IMR-90 (cell line): ENCODE measurements at regions not wholly inside any gene's neighbourhood (a gene's known extent, or its start where the extent isn't known, plus 50 kb on each side); places are given as distances from the start of the nearest gene placed in this dataset.

ENCODE experiments used
- ATAC-seq: fragments of 200-7000 bp; cut with Tn5 transposase; 2 replicates; pipeline ENCODE4 v1.9.1; 2020; ENCODE audit warnings: low read depth, mild to moderate bottlenecking, moderate library complexity
- BruUV-seq: library from RNA; stranded (reverse); fragments of 400-500 nt; replicated peaks from 2 replicates; lab custom pipeline; 2021; lab: Mats Ljungman, UMichigan
- CTCF ChIA-PET: fragments of 300-600 bp; formaldehyde crosslinking; extraction: SDS; loops from one replicate; lab custom pipeline; 2021; ENCODE audit warnings: antibody characterized with exemption; lab: Yijun Ruan, JAX
- POLR2A ChIA-PET: fragments of 300-600 bp; sonication (Branson Sonifier 250); formaldehyde crosslinking; loops from one replicate; lab custom pipeline; 2022; ENCODE audit warnings: antibody characterized with exemption; ENCODE audit not compliant: unreplicated experiment; lab: Charles Lee
- DNase-seq: peaks from one replicate; pipeline ENCODE4 v3.0.0; 2013
- H2AFZ ChIP-seq: replicated peaks from 2 replicates; pipeline ENCODE3; 2013; ENCODE audit warnings: low read length, mild to moderate bottlenecking; ENCODE audit not compliant: poor library complexity
- H2AK5ac ChIP-seq: 2 replicates; pipeline ENCODE4 v1.6.1; 2013; ENCODE audit warnings: low read depth, low read length, inconsistent platforms
- H2AK9ac ChIP-seq: replicated peaks from 2 replicates; pipeline ENCODE3; 2013; ENCODE audit warnings: mild to moderate bottlenecking, low read depth, low read length, moderate library complexity; ENCODE audit not compliant: poor library complexity
- H2BK120ac ChIP-seq: 2 replicates; pipeline ENCODE4 v1.6.1; 2013; ENCODE audit warnings: low read depth, low read length, inconsistent platforms
- H2BK15ac ChIP-seq: 3 replicates; pipeline ENCODE4 v1.6.1; 2013; ENCODE audit warnings: low read depth, low read length, inconsistent platforms
- H2BK20ac ChIP-seq: 2 replicates; pipeline ENCODE4 v1.6.1; 2013; ENCODE audit warnings: low read depth, mild to moderate bottlenecking, inconsistent platforms, low read length, moderate library complexity
- H2BK5ac ChIP-seq: 2 replicates; pipeline ENCODE4 v1.6.1; 2013; ENCODE audit warnings: mild to moderate bottlenecking, low read depth, low read length, inconsistent platforms; ENCODE audit not compliant: poor library complexity, severe bottlenecking
- H3K14ac ChIP-seq: replicated peaks from 2 replicates; pipeline ENCODE4 v1.6.1; 2013; ENCODE audit warnings: low read depth, low read length, inconsistent platforms
- H3K18ac ChIP-seq: 2 replicates; pipeline ENCODE4 v1.6.1; 2013; ENCODE audit warnings: low read depth, low read length, control low read depth
- H3K23ac ChIP-seq: 2 replicates; pipeline ENCODE4 v1.6.1; 2013; ENCODE audit warnings: low read depth, low read length, inconsistent platforms
- H3K27ac ChIP-seq: 2 replicates; pipeline ENCODE4 v1.5.1; 2013; ENCODE audit warnings: mild to moderate bottlenecking, control low read depth, low read length; ENCODE audit not compliant: insufficient read depth
- H3K27me3 ChIP-seq: 2 replicates; pipeline ENCODE4 v1.6.1; 2013; ENCODE audit warnings: low read length; ENCODE audit not compliant: control insufficient read depth, insufficient read depth
- H3K36me3 ChIP-seq: 2 replicates; pipeline ENCODE4 v1.6.1; 2013; ENCODE audit warnings: low read length, mixed read lengths; ENCODE audit not compliant: control insufficient read depth, insufficient read depth
- H3K4ac ChIP-seq: 2 replicates; pipeline ENCODE4 v1.6.1; 2013; ENCODE audit warnings: low read depth, low read length, inconsistent platforms
- H3K4me1 ChIP-seq: 2 replicates; pipeline ENCODE4 v1.6.1; 2013; ENCODE audit warnings: low read length, mixed read lengths; ENCODE audit not compliant: control insufficient read depth, insufficient read depth
- H3K4me2 ChIP-seq: 2 replicates; pipeline ENCODE4 v1.6.1; 2013; ENCODE audit warnings: low read depth, mild to moderate bottlenecking, control low read depth, low read length, moderate library complexity
- H3K4me3 ChIP-seq: 2 replicates; pipeline ENCODE4 v1.5.1; 2013; ENCODE audit warnings: low read depth, mild to moderate bottlenecking, control low read depth, low read length, moderate library complexity; ENCODE audit not compliant: insufficient read depth
- H3K56ac ChIP-seq: 2 replicates; pipeline ENCODE4 v1.6.1; 2013; ENCODE audit warnings: low read length, inconsistent platforms; ENCODE audit not compliant: insufficient read depth; ENCODE audit errors: extremely low read depth
- H3K79me1 ChIP-seq, 2 experiments: 2 replicates each; pipeline ENCODE4 v1.6.1; 2013; ENCODE audit warnings: low read length in 2 of 2, inconsistent platforms in 1 of 2, low read depth in 1 of 2
- H3K9ac ChIP-seq: 2 replicates; pipeline ENCODE4 v1.6.1; 2013; ENCODE audit warnings: low read depth, low read length, control low read depth
- H3K9me1 ChIP-seq: 2 replicates; pipeline ENCODE4 v1.6.1; 2013; ENCODE audit warnings: low read length, inconsistent platforms; ENCODE audit not compliant: insufficient read depth
- H3K9me3 ChIP-seq: 2 replicates; pipeline ENCODE4 v1.6.1; 2013; ENCODE audit warnings: low read length; ENCODE audit not compliant: control insufficient read depth, insufficient read depth
- H4K20me1 ChIP-seq: 2 replicates; pipeline ENCODE4 v1.6.1; 2013; ENCODE audit warnings: low read length, inconsistent platforms; ENCODE audit not compliant: insufficient read depth
- H4K5ac ChIP-seq: 2 replicates; pipeline ENCODE4 v1.6.1; 2013; ENCODE audit warnings: mild to moderate bottlenecking, low read depth, low read length, control low read depth
- H4K8ac ChIP-seq, 2 experiments: 2 replicates each; pipeline ENCODE4 v1.6.1; 2013; ENCODE audit warnings: low read depth in 2 of 2, low read length in 2 of 2, control low read depth in 1 of 2, inconsistent platforms in 1 of 2
- H4K91ac ChIP-seq: 2 replicates; pipeline ENCODE4 v1.6.1; 2013; ENCODE audit warnings: low read depth, low read length, inconsistent platforms; ENCODE audit not compliant: insufficient read depth
- MXI1 ChIP-seq: IDR thresholded peaks from 2 replicates; pipeline ENCODE4 v1.6.1; 2012; ENCODE audit warnings: low read depth, mild to moderate bottlenecking, low read length, moderate library complexity, borderline replicate concordance
- POLR2A ChIP-seq: IDR thresholded peaks from 2 replicates; pipeline ENCODE4 v1.6.1; 2012; ENCODE audit warnings: mild to moderate bottlenecking, low read depth, low read length
- RAD21 ChIP-seq: IDR thresholded peaks from 2 replicates; pipeline ENCODE4 v1.6.1; 2012; ENCODE audit warnings: low read length, improper control_type of control experiment
- WGBS, 2 experiments: methylation state at CpG; one replicate each; pipeline versions ENCODE4 v1.1.5 to v1.1.7; 2013; ENCODE audit warnings: missing lambda C conversion rate in 2 of 2; ENCODE audit not compliant: insufficient read length in 1 of 2; ENCODE audit errors: extremely low coverage in 2 of 2; 5-methylcytosine and 5-hydroxymethylcytosine counted together
- dilution Hi-C: fragments of 300-500 bp; cut with HindIII; formaldehyde crosslinking; loops from one replicate; pipeline ENCODE4 v1.14.3; 2018; ENCODE audit warnings: low sequenced_read_pairs; ENCODE audit not compliant: unreplicated experiment
- in situ Hi-C: fragments of 300-500 bp; cut with MboI; formaldehyde crosslinking; loops from 3 replicates; pipeline ENCODE4 v1.14.3; 2019; ENCODE audit warnings: low sequenced_read_pairs, inconsistent platforms, mixed read lengths
- intact Hi-C: fragments of 100-400 bp; cut with micrococcal nuclease; formaldehyde crosslinking; loops from 2 replicates; pipeline ENCODE4 v1.10.0; 2022
- TF ChIP-seq, protein P1 (sequence below): fragments of 150-350 bp; IDR thresholded peaks from 2 replicates; pipeline ENCODE4 v1.6.1; 2017; ENCODE audit warnings: mild to moderate bottlenecking, antibody characterized with exemption, low read length, low read depth
- TF ChIP-seq, protein P2 (sequence below): conservative IDR thresholded peaks from 2 replicates; pipeline ENCODE4 v1.5.1; 2012; ENCODE audit warnings: mild to moderate bottlenecking, low read depth, low read length, improper control_type of control experiment

DNA sequence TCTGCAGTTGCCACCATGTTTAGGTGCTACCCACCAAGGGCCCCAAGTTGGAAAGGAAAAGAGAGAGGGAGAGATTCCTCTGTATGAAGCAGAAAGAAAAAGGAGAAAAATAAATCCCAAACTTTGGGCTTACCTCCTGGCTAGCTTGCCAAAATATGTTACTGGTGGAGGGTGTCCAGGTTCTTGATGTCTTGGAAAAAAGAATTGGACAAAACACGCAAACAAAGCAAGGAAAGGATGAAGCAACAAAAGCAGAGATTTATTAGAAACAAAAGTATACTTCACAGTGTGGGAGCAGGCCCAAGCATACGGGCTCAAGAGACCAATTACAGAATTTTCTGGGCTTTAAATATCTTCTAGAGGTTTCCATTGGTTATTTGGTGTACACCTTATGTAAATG is 204.5 kb upstream of the LRRC7 start:
- no peak overlapping the region for H2AK9ac ChIP-seq
- TF ChIP-seq RAD21 (no peak), POLR2A (no peak), MXI1 (no peak)
- TF ChIP-seq, protein P1, sequence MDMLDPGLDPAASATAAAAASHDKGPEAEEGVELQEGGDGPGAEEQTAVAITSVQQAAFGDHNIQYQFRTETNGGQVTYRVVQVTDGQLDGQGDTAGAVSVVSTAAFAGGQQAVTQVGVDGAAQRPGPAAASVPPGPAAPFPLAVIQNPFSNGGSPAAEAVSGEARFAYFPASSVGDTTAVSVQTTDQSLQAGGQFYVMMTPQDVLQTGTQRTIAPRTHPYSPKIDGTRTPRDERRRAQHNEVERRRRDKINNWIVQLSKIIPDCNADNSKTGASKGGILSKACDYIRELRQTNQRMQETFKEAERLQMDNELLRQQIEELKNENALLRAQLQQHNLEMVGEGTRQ: no peak
- TF ChIP-seq, protein P2, sequence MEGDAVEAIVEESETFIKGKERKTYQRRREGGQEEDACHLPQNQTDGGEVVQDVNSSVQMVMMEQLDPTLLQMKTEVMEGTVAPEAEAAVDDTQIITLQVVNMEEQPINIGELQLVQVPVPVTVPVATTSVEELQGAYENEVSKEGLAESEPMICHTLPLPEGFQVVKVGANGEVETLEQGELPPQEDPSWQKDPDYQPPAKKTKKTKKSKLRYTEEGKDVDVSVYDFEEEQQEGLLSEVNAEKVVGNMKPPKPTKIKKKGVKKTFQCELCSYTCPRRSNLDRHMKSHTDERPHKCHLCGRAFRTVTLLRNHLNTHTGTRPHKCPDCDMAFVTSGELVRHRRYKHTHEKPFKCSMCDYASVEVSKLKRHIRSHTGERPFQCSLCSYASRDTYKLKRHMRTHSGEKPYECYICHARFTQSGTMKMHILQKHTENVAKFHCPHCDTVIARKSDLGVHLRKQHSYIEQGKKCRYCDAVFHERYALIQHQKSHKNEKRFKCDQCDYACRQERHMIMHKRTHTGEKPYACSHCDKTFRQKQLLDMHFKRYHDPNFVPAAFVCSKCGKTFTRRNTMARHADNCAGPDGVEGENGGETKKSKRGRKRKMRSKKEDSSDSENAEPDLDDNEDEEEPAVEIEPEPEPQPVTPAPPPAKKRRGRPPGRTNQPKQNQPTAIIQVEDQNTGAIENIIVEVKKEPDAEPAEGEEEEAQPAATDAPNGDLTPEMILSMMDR: no peak
- H2AFZ ChIP-seq: no peak overlapping the region
- ChIA-PET CTCF (no interaction called here), POLR2A (no interaction called here)
- intact Hi-C loops (no loop called here), in situ Hi-C loops (no loop called here), dilution Hi-C loops (no loop called here)
- no peak overlapping the region for H4K8ac ChIP-seq
- H3K27me3 ChIP-seq: no peaks in the 10 kb centered on the region
- H4K20me1 ChIP-seq: no peaks in the 10 kb centered on the region
- no peak overlapping the region for H2BK5ac ChIP-seq
- H3K9ac ChIP-seq: no peak overlapping the region
- H3K4ac ChIP-seq: no peak overlapping the region
- no CpG with 5 or more reads among the region's 2 CpGs for WGBS, 2 experiments
- DNase-seq: no peak
- H3K23ac ChIP-seq: no peak overlapping the region
- no peaks in the 10 kb centered on the region for H3K9me3 ChIP-seq
- no peak overlapping the region for H3K56ac ChIP-seq
- H4K5ac ChIP-seq: no peak overlapping the region
- no peaks in the 10 kb centered on the region for H3K9me1 ChIP-seq
- H2AK5ac ChIP-seq: no peak overlapping the region
- BruUV-seq: no TSS peak
- H3K4me3 ChIP-seq: no peak overlapping the region
- no peak overlapping the region for H3K14ac ChIP-seq
- no peak overlapping the region for H2BK120ac ChIP-seq
- no peaks in the 10 kb centered on the region for H3K4me1 ChIP-seq
- no peaks in the 10 kb centered on the region for H3K79me1 ChIP-seq
- no peaks in the 10 kb centered on the region for H3K36me3 ChIP-seq
- no peak overlapping the region for H2BK15ac ChIP-seq
- H2BK20ac ChIP-seq: no peak overlapping the region
- no peak for ATAC-seq
- no peak overlapping the region for H3K27ac ChIP-seq
- no peak overlapping the region for H3K18ac ChIP-seq
- H4K91ac ChIP-seq: no peak overlapping the region
- no peak overlapping the region for H3K4me2 ChIP-seq
